Activated CD8-positive, alpha-beta T cell treated with anti-CD3 and anti-CD28 coated beads for 36 hours (primary cell): ENCODE measurements at regions not wholly inside any gene's neighbourhood (a gene's known extent, or its start where the extent isn't known, plus 50 kb on each side); places are given as distances from the start of the nearest gene placed in this dataset.

Experiments
- ATAC-seq: fragments of 200-7000 bp; cut with Tn5 transposase; one replicate; pipeline ENCODE4 v1.10.0; 2021; ENCODE audit warnings: mild to moderate bottlenecking, moderate library complexity
- CTCF ChIA-PET: fragments of 350-600 bp; sonication (Branson Sonifier 250); formaldehyde crosslinking; loops from one replicate; lab custom pipeline; 2021; ENCODE audit warnings: antibody characterized with exemption; lab: Charles Lee
- POLR2A ChIA-PET: fragments of 350-600 bp; sonication (Branson Sonifier 250); formaldehyde crosslinking; loops from one replicate; lab custom pipeline; 2021; ENCODE audit warnings: antibody characterized with exemption; lab: Charles Lee
- DNase-seq: peaks from one replicate; pipeline ENCODE4 v3.0.0-alpha.2; 2020
- H3K27ac Mint-ChIP-seq: one replicate; pipeline ENCODE4 v1.8.0; 2021; ENCODE audit warnings: mild to moderate bottlenecking, mixed read lengths
- H3K27me3 Mint-ChIP-seq: one replicate; pipeline ENCODE4 v1.8.0; 2021; ENCODE audit warnings: mixed read lengths
- H3K36me3 Mint-ChIP-seq: one replicate; pipeline ENCODE4 v1.8.0; 2021; ENCODE audit warnings: low read depth, mixed read lengths
- H3K4me1 Mint-ChIP-seq: one replicate; pipeline ENCODE4 v1.8.0; 2021; ENCODE audit warnings: low read depth, mixed read lengths
- H3K4me3 Mint-ChIP-seq: one replicate; pipeline ENCODE4 v1.8.0; 2021; ENCODE audit warnings: mild to moderate bottlenecking, moderate library complexity, mixed read lengths
- H3K9me3 Mint-ChIP-seq: one replicate; pipeline ENCODE4 v1.8.0; 2021; ENCODE audit warnings: mixed read lengths
- intact Hi-C: fragments of 100-400 bp; cut with micrococcal nuclease; formaldehyde crosslinking; loops from one replicate; pipeline ENCODE4 v1.10.0; 2022
- TF ChIP-seq, protein P1 (sequence below): fragments of 200-600 bp; IDR thresholded peaks from one replicate; pipeline ENCODE4 v1.8.0; 2022; ENCODE audit warnings: antibody characterized with exemption, mild to moderate bottlenecking

DNA sequence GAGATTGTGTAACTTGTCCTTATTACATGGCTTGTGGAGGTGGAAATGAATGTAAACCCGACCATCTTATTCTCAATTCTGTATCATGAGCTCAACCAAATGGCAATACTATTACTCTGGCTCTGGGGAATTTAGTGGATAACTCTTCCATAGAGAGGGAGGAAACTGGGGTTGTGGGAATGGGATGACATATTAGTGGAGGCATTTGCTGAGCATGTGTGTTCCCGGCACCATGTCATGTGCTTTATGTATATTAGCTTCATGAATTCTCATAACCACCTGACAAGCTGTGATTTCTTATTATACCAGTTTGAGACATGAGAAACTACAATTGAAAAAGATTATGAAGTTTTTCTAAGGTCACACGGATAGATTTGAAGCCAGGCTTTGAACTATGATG lies 112.8 kb upstream of the TMEFF2 start:
- ATAC-seq (no peak), DNase-seq (no peak)
- Mint-ChIP-seq H3K36me3 (no peaks in the 10 kb centered on the region), H3K27ac (no peak overlapping the region), H3K4me3 (no peak overlapping the region), H3K9me3 (no peaks in the 10 kb centered on the region), H3K27me3 (no peaks in the 10 kb centered on the region), H3K4me1 (no peaks in the 10 kb centered on the region)
- POLR2A ChIA-PET, result no interaction called here
- TF ChIP-seq, protein P1, sequence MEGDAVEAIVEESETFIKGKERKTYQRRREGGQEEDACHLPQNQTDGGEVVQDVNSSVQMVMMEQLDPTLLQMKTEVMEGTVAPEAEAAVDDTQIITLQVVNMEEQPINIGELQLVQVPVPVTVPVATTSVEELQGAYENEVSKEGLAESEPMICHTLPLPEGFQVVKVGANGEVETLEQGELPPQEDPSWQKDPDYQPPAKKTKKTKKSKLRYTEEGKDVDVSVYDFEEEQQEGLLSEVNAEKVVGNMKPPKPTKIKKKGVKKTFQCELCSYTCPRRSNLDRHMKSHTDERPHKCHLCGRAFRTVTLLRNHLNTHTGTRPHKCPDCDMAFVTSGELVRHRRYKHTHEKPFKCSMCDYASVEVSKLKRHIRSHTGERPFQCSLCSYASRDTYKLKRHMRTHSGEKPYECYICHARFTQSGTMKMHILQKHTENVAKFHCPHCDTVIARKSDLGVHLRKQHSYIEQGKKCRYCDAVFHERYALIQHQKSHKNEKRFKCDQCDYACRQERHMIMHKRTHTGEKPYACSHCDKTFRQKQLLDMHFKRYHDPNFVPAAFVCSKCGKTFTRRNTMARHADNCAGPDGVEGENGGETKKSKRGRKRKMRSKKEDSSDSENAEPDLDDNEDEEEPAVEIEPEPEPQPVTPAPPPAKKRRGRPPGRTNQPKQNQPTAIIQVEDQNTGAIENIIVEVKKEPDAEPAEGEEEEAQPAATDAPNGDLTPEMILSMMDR, result no peak
- intact Hi-C loops, result no loop called here
- CTCF ChIA-PET, result no interaction called here

DNA sequence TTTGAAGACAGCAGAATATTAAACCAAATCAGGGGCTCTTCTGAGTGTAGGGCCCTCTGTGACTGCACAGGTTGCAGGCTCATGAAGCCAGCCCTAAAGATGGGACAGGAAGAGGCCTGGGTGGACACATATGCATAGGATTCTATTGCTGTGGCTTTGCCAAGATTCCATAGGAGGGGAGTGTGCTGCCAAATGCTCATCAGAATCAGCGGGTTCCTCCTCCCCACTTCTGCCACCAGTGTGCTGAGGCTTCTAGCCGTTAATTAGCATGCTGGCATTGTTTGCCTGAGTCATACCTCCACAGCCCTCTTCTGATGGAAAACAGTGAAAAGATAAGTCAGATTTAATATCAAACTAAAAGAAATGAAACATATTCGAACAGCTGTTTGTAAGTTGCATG lies 103.9 kb upstream of the TMEFF2 start:
- ATAC-seq, result no peak
- no peaks in the 10 kb centered on the region for H3K9me3 Mint-ChIP-seq
- H3K4me1 Mint-ChIP-seq, result no peaks in the 10 kb centered on the region
- no peaks in the 10 kb centered on the region for H3K36me3 Mint-ChIP-seq
- TF ChIP-seq, protein P1, result no peak
- intact Hi-C loops, result no loop called here
- H3K27ac Mint-ChIP-seq, result no peak overlapping the region
- no peaks in the 10 kb centered on the region for H3K27me3 Mint-ChIP-seq
- POLR2A ChIA-PET, result no interaction called here
- H3K4me3 Mint-ChIP-seq, result no peak overlapping the region
- no peak for DNase-seq
- CTCF ChIA-PET, result no interaction called here

GRCh38 chr2:192292478-192292877 lies 97.7 kb upstream of the TMEFF2 start:
- no peaks in the 10 kb centered on the region for H3K36me3 Mint-ChIP-seq
- intact Hi-C loops, result no loop called here
- POLR2A ChIA-PET, result no interaction called here

GRCh38 chr2:192288295-192288694 lies 93.6 kb upstream of the TMEFF2 start:
- no peak overlapping the region for H3K27ac Mint-ChIP-seq
- H3K4me1 Mint-ChIP-seq, result no peaks in the 10 kb centered on the region
- ChIA-PET CTCF (no interaction called here), POLR2A (no interaction called here)
- DNase-seq, result no peak
- no peak for ATAC-seq
- no peaks in the 10 kb centered on the region for H3K36me3 Mint-ChIP-seq
- no peaks in the 10 kb centered on the region for H3K9me3 Mint-ChIP-seq
- no peaks in the 10 kb centered on the region for H3K27me3 Mint-ChIP-seq
- no peak overlapping the region for H3K4me3 Mint-ChIP-seq
- intact Hi-C loops, result no loop called here
- TF ChIP-seq, protein P1, result no peak

More at GRCh38 chr2:192292478-192292877, 97.7 kb upstream of the TMEFF2 start:
- TF ChIP-seq, protein P1, result no peak
- CTCF ChIA-PET, result interaction anchor here (0.7 kb wide), 1 partner anchor 9 kb away, joined by 3 read pairs; no protein-coding TSS in a partner anchor
- H3K9me3 Mint-ChIP-seq, result no peaks in the 10 kb centered on the region
- H3K27me3 Mint-ChIP-seq, result no peaks in the 10 kb centered on the region
- H3K4me1 Mint-ChIP-seq, result no peaks in the 10 kb centered on the region
- DNase-seq, result no peak
- H3K27ac Mint-ChIP-seq, result no peak overlapping the region
- H3K4me3 Mint-ChIP-seq, result no peak overlapping the region
- no peak for ATAC-seq

GRCh38 chr2:192286093-192286701 lies 91.5 kb upstream of the TMEFF2 start:
- ATAC-seq (no peak), DNase-seq (no peak)
- Mint-ChIP-seq H3K36me3 (no peaks in the 10 kb centered on the region), H3K27me3 (peaks cover 4% of the 10 kb centered on the region), H3K9me3 (no peaks in the 10 kb centered on the region), H3K4me3 (no peak overlapping the region), H3K27ac (no peak overlapping the region), H3K4me1 (no peaks in the 10 kb centered on the region)
- TF ChIP-seq, protein P1, result no peak
- intact Hi-C loops, result no loop called here
- ChIA-PET CTCF (no interaction called here), POLR2A (no interaction called here)
